Limb (tissue), 2 donors: ENCODE measurements at regions not wholly inside any gene's neighbourhood (a gene's known extent, or its start where the extent isn't known, plus 50 kb on each side); places are given as distances from the start of the nearest gene placed in this dataset.
"Not testable (repeated sequence)": the region's sequence is repeated elsewhere in the genome, so short reads cannot be mapped to it uniquely, and the experiment has no call there.

ENCODE experiments used
- DNase-seq, 2 donors: peaks; one replicate each; pipeline ENCODE4 v3.0.0-alpha.2; 2016; ENCODE audit errors: extremely low spot score in 2 of 2

GRCh38 chr4:77366876-77367275, 209.9 kb downstream of the CCNG2 start:
- not testable (repeated sequence) for DNase-seq

DNA sequence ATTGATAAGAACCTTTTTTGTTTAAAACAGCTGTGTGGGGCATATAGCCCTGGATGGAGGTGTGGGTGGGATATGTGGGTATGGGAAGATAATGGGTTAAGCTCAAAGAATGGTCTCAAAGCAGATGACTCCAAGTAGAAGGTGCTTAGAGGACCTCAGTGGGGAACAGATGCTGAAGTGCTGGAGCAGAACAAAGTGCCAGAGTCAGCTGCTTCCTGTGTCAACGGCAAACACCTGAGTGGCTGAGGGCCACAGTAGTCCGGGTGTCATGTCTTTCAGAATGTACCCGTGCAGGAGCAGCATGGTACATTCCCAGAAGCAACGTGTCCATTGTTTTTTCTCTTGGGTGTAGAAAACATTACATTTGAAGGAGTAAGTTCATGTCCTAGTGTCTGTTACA, 210.6 kb downstream of the CCNG2 start:
- DNase-seq, result no peak

- no peak for DNase-seq
Measured at GRCh38 chr4:77372375-77372774, 215.4 kb downstream of the CCNG2 start.

DNA sequence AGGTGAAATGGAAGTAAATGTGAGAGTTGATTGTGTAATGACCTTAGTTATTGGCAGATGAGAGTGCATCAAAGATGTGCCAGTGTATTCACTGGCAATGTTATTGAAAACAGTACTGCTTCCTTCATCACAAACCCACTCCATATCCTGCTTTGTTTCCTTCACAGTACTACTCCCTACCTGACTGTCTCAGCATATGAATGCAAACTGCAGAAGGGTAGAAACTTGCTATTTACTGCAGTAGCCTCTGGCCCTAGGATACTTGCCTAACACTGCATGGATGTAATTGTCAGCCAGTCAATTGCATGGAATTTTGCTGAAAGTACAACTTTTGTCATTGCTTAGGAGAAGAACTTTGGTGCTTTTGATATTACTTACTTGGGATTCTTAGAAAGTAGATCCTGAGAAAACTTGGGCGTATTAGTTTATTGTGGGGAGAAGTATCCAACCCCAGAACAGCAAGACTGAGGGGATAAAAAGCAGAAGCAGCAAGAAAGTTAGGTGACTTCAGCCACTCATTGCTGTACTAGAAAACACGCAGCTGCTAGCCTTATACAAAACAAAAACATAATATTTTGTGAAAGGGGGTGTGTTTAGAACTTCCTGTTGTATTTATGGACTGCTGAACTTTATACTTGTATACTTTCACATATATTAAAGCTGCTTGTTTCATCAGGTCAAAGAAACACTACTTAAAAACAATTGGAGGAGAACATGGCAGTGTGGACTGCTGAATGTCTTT, 219.0 kb downstream of the CCNG2 start:
- DNase-seq, result no peak

GRCh38 chr4:77376788-77377460, 219.9 kb downstream of the CCNG2 start:
- DNase-seq, result no peak

DNA sequence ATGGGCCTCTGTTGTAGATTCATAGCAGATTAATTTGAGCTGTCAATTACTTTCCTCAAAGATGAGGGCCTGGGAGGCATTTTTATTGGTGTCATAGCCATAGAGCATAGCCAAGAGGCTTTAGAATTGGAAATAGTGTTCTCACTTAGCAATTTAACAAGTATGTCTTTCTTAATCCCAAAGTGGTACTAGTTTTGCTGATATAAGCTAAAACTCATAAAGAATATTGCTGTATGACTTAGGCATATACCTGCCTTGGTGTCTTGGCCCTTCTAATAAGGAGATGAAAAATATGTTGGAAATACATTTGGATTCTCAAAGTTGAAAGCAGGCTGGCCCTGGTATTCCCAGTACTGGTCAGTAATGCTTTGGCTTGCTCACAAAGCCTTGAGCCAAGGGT, 221.5 kb upstream of the CXCL13 start:
- no peak for DNase-seq

GRCh38 chr4:77385124-77385969, 220.3 kb upstream of the CXCL13 start:
- DNase-seq, result peak; percentile 71 to 77

- no peak for DNase-seq
Measured at GRCh38 chr4:77393996-77394395, 211.6 kb upstream of the CXCL13 start.

DNA sequence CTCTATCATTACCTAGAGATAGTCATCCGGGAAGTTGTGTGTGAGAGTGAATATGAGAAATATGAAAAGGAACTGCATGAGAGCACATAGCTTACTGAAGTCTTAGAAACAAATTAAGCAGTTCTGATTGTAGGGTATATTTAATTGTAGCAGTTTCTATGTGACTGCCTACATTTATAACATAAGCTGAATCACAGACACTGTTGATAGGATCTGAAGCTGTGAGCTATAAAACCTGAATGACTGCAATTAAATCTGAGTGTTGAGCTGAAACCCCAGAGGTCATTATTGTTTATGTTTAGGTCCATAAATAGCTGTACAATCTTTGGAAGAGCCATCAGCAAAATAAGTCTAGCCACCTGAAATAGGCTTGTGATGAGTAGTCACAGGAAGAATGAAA, 210.1 kb upstream of the CXCL13 start:
- no peak for DNase-seq

DNA sequence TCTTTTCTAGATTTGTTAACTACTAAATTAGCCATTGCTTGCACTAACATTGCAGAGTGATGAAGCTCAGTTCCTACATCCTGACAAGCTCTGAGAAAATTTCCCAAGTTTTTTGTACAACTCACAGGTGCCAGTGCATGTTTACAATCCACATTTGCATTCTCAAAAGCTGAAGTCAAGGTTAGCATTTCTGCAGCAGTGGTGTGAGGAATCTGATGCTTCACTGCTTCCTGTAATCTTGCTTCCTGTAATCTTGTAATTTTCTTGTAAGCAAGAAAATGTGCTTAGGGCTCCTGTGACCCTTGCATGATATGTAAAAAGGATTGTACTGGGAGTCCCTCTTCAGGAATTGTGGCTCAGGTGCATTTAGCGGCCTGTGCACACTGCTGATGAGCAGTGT, 207.4 kb upstream of the CXCL13 start:
- DNase-seq, result no peak

DNA sequence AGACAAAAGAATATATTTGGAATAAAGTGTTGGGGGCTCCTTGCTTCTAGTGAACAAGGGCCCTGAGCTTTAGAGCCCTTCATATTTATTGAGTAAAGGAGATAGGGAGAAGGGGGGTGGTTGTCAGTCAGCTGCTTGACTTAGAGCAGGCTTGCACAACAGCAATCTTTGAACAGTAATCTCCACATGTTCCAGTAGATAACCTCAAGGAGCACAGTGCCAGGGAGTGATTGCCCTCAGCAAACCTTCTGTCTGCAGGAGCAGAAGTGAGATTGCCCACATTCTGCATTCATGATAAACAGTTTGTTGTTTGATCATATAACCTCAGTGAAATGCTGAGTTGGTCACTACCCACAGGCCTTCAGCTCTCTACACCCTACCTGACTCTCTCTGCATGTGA, 205.8 kb upstream of the CXCL13 start:
- no peak for DNase-seq

GRCh38 chr4:77413766-77414165, 191.9 kb upstream of the CXCL13 start:
- peak in 1 of 2 donors; percentile 23 for DNase-seq

- DNase-seq, result no peak
Measured at GRCh38 chr4:77415689-77416088, 189.9 kb upstream of the CXCL13 start.

- no peak for DNase-seq
Measured at GRCh38 chr4:77418333-77418732, 187.3 kb upstream of the CXCL13 start.

GRCh38 chr4:77430847-77431246, 174.8 kb upstream of the CXCL13 start:
- no peak for DNase-seq

DNA sequence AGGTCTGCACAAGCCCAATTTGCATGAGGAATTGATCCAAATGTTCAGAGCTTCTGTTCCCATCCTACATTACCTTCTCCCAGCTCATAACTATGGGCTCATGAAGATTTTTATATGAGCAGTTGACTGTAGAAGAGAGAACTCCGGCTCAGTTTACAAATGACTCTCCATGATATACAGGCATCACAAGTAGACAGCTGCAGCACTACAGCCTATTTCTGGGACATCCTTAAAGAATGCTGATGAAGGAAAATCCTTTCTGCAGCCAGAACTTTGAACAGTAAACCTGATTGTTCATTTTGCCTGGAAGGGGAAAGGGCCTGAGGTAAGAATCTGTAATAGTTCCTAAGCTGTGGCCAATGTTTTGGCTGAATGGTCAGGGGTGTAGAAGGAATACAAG, 174.1 kb upstream of the CXCL13 start:
- DNase-seq, result no peak

DNA sequence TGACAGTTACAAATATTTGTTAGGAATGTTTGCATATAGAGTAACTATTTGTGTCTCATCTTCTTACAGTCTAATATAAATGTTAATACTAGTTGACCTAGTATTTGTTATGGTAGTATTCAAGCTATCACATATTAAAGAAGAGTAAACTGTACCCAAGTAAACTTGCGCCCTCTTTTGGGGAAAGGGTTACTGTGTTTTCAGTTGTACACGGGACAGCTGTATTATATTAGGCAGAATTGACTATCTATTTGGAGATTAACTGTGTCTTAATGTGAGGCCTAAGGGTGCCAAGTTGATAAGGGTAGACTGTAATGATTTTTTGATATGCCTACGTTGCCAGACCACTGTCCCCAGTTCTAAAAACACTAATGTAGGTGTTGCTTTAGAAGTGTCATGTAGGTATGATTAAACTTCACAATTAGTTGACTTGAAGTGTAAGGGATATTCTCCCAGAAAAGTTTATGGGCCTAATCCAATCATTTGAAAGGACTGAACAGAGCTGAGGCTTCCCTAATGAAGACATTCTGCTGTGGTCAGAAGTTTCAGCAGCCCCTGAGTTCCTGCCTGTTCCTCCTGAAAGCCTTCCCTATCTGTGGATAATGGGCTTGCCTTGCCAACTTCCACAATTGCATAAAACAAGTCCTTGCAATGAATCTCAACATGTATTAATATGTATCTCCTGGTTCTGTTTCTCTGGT, 172.8 kb upstream of the CXCL13 start:
- DNase-seq, result no peak

- peak in 1 of 2 donors; percentile 78 for DNase-seq
Measured at GRCh38 chr4:77433418-77433733, 172.2 kb upstream of the CXCL13 start.

- DNase-seq, result no peak
Measured at GRCh38 chr4:77434299-77435092, 171.1 kb upstream of the CXCL13 start.

GRCh38 chr4:77437079-77437478, 168.5 kb upstream of the CXCL13 start:
- no peak for DNase-seq

DNA sequence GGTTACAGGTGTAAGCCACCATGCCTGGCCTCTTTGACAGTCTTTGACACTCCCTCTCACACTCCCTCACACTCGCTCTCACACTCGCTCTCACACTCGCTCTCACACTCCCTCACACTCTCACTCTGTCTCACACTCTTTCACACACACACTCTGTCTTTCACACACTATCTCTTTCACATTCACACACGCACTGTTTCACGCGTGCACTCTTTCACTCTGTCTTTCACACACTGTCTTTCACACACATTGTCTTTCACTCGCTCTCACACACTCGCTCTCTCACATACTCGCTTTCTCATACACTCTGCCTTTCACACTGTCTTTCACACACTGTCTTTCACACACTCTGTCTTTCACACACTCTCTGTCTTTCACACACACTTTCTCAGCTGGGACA, 167.1 kb upstream of the CXCL13 start:
- DNase-seq, result no peak
